IMR-90 (cell line): ENCODE measurements at regions not wholly inside any gene's neighbourhood (a gene's known extent, or its start where the extent isn't known, plus 50 kb on each side); places are given as distances from the start of the nearest gene placed in this dataset.

Experiments
- ATAC-seq: fragments of 200-7000 bp; cut with Tn5 transposase; 2 replicates; pipeline ENCODE4 v1.9.1; 2020; ENCODE audit warnings: low read depth, mild to moderate bottlenecking, moderate library complexity
- BruUV-seq: library from RNA; stranded (reverse); fragments of 400-500 nt; replicated peaks from 2 replicates; lab custom pipeline; 2021; lab: Mats Ljungman, UMichigan
- CTCF ChIA-PET: fragments of 300-600 bp; formaldehyde crosslinking; extraction: SDS; loops from one replicate; lab custom pipeline; 2021; ENCODE audit warnings: antibody characterized with exemption; lab: Yijun Ruan, JAX
- POLR2A ChIA-PET: fragments of 300-600 bp; sonication (Branson Sonifier 250); formaldehyde crosslinking; loops from one replicate; lab custom pipeline; 2022; ENCODE audit warnings: antibody characterized with exemption; ENCODE audit not compliant: unreplicated experiment; lab: Charles Lee
- DNase-seq: peaks from one replicate; pipeline ENCODE4 v3.0.0; 2013
- H2AFZ ChIP-seq: replicated peaks from 2 replicates; pipeline ENCODE3; 2013; ENCODE audit warnings: low read length, mild to moderate bottlenecking; ENCODE audit not compliant: poor library complexity
- H2AK5ac ChIP-seq: 2 replicates; pipeline ENCODE4 v1.6.1; 2013; ENCODE audit warnings: low read depth, low read length, inconsistent platforms
- H2AK9ac ChIP-seq: replicated peaks from 2 replicates; pipeline ENCODE3; 2013; ENCODE audit warnings: mild to moderate bottlenecking, low read depth, low read length, moderate library complexity; ENCODE audit not compliant: poor library complexity
- H2BK120ac ChIP-seq: 2 replicates; pipeline ENCODE4 v1.6.1; 2013; ENCODE audit warnings: low read depth, low read length, inconsistent platforms
- H2BK15ac ChIP-seq: 3 replicates; pipeline ENCODE4 v1.6.1; 2013; ENCODE audit warnings: low read depth, low read length, inconsistent platforms
- H2BK20ac ChIP-seq: 2 replicates; pipeline ENCODE4 v1.6.1; 2013; ENCODE audit warnings: low read depth, mild to moderate bottlenecking, inconsistent platforms, low read length, moderate library complexity
- H2BK5ac ChIP-seq: 2 replicates; pipeline ENCODE4 v1.6.1; 2013; ENCODE audit warnings: mild to moderate bottlenecking, low read depth, low read length, inconsistent platforms; ENCODE audit not compliant: poor library complexity, severe bottlenecking
- H3K14ac ChIP-seq: replicated peaks from 2 replicates; pipeline ENCODE4 v1.6.1; 2013; ENCODE audit warnings: low read depth, low read length, inconsistent platforms
- H3K18ac ChIP-seq: 2 replicates; pipeline ENCODE4 v1.6.1; 2013; ENCODE audit warnings: low read depth, low read length, control low read depth
- H3K23ac ChIP-seq: 2 replicates; pipeline ENCODE4 v1.6.1; 2013; ENCODE audit warnings: low read depth, low read length, inconsistent platforms
- H3K27ac ChIP-seq: 2 replicates; pipeline ENCODE4 v1.5.1; 2013; ENCODE audit warnings: mild to moderate bottlenecking, control low read depth, low read length; ENCODE audit not compliant: insufficient read depth
- H3K27me3 ChIP-seq: 2 replicates; pipeline ENCODE4 v1.6.1; 2013; ENCODE audit warnings: low read length; ENCODE audit not compliant: control insufficient read depth, insufficient read depth
- H3K36me3 ChIP-seq: 2 replicates; pipeline ENCODE4 v1.6.1; 2013; ENCODE audit warnings: low read length, mixed read lengths; ENCODE audit not compliant: control insufficient read depth, insufficient read depth
- H3K4ac ChIP-seq: 2 replicates; pipeline ENCODE4 v1.6.1; 2013; ENCODE audit warnings: low read depth, low read length, inconsistent platforms
- H3K4me1 ChIP-seq: 2 replicates; pipeline ENCODE4 v1.6.1; 2013; ENCODE audit warnings: low read length, mixed read lengths; ENCODE audit not compliant: control insufficient read depth, insufficient read depth
- H3K4me2 ChIP-seq: 2 replicates; pipeline ENCODE4 v1.6.1; 2013; ENCODE audit warnings: low read depth, mild to moderate bottlenecking, control low read depth, low read length, moderate library complexity
- H3K4me3 ChIP-seq: 2 replicates; pipeline ENCODE4 v1.5.1; 2013; ENCODE audit warnings: low read depth, mild to moderate bottlenecking, control low read depth, low read length, moderate library complexity; ENCODE audit not compliant: insufficient read depth
- H3K56ac ChIP-seq: 2 replicates; pipeline ENCODE4 v1.6.1; 2013; ENCODE audit warnings: low read length, inconsistent platforms; ENCODE audit not compliant: insufficient read depth; ENCODE audit errors: extremely low read depth
- H3K79me1 ChIP-seq, 2 experiments: 2 replicates each; pipeline ENCODE4 v1.6.1; 2013; ENCODE audit warnings: low read length in 2 of 2, inconsistent platforms in 1 of 2, low read depth in 1 of 2
- H3K9ac ChIP-seq: 2 replicates; pipeline ENCODE4 v1.6.1; 2013; ENCODE audit warnings: low read depth, low read length, control low read depth
- H3K9me1 ChIP-seq: 2 replicates; pipeline ENCODE4 v1.6.1; 2013; ENCODE audit warnings: low read length, inconsistent platforms; ENCODE audit not compliant: insufficient read depth
- H3K9me3 ChIP-seq: 2 replicates; pipeline ENCODE4 v1.6.1; 2013; ENCODE audit warnings: low read length; ENCODE audit not compliant: control insufficient read depth, insufficient read depth
- H4K20me1 ChIP-seq: 2 replicates; pipeline ENCODE4 v1.6.1; 2013; ENCODE audit warnings: low read length, inconsistent platforms; ENCODE audit not compliant: insufficient read depth
- H4K5ac ChIP-seq: 2 replicates; pipeline ENCODE4 v1.6.1; 2013; ENCODE audit warnings: mild to moderate bottlenecking, low read depth, low read length, control low read depth
- H4K8ac ChIP-seq, 2 experiments: 2 replicates each; pipeline ENCODE4 v1.6.1; 2013; ENCODE audit warnings: low read depth in 2 of 2, low read length in 2 of 2, control low read depth in 1 of 2, inconsistent platforms in 1 of 2
- H4K91ac ChIP-seq: 2 replicates; pipeline ENCODE4 v1.6.1; 2013; ENCODE audit warnings: low read depth, low read length, inconsistent platforms; ENCODE audit not compliant: insufficient read depth
- BHLHE40 ChIP-seq: fragments of 150-350 bp; IDR thresholded peaks from 2 replicates; pipeline ENCODE4 v1.6.1; 2016; ENCODE audit warnings: mild to moderate bottlenecking, low read depth, low read length
- CEBPB ChIP-seq: IDR thresholded peaks from 2 replicates; pipeline ENCODE4 v1.6.1; 2012; ENCODE audit warnings: low read depth, low read length, improper control_type of control experiment
- CHD1 ChIP-seq: IDR thresholded peaks from 2 replicates; pipeline ENCODE4 v1.6.1; 2012; ENCODE audit warnings: low read depth, low read length, improper control_type of control experiment
- CTCF ChIP-seq: conservative IDR thresholded peaks from 2 replicates; pipeline ENCODE4 v1.5.1; 2012; ENCODE audit warnings: mild to moderate bottlenecking, low read depth, low read length, improper control_type of control experiment
- ELK1 ChIP-seq: fragments of 150-350 bp; IDR thresholded peaks from 2 replicates; pipeline ENCODE4 v1.6.1; 2016; ENCODE audit warnings: low read depth, mild to moderate bottlenecking, low read length, moderate library complexity, borderline replicate concordance
- FOS ChIP-seq: fragments of 150-350 bp; IDR thresholded peaks from 2 replicates; pipeline ENCODE4 v1.6.1; 2016; ENCODE audit warnings: low read depth, low read length
- MAZ ChIP-seq: IDR thresholded peaks from 2 replicates; pipeline ENCODE4 v1.6.1; 2012; ENCODE audit warnings: low read depth, mild to moderate bottlenecking, low read length, improper control_type of control experiment, moderate library complexity, borderline replicate concordance
- MXI1 ChIP-seq: IDR thresholded peaks from 2 replicates; pipeline ENCODE4 v1.6.1; 2012; ENCODE audit warnings: low read depth, mild to moderate bottlenecking, low read length, moderate library complexity, borderline replicate concordance
- NFE2L2 ChIP-seq: fragments of 150-350 bp; IDR thresholded peaks from 2 replicates; pipeline ENCODE4 v1.6.1; 2016; ENCODE audit warnings: low read depth, mild to moderate bottlenecking, low read length
- POLR2A ChIP-seq: IDR thresholded peaks from 2 replicates; pipeline ENCODE4 v1.6.1; 2012; ENCODE audit warnings: mild to moderate bottlenecking, low read depth, low read length
- RAD21 ChIP-seq: IDR thresholded peaks from 2 replicates; pipeline ENCODE4 v1.6.1; 2012; ENCODE audit warnings: low read length, improper control_type of control experiment
- RCOR1 ChIP-seq: IDR thresholded peaks from 2 replicates; pipeline ENCODE4 v1.6.1; 2012; ENCODE audit warnings: mild to moderate bottlenecking, low read length, improper control_type of control experiment; ENCODE audit not compliant: insufficient replicate concordance
- RFX5 ChIP-seq: IDR thresholded peaks from 2 replicates; pipeline ENCODE4 v1.8.0; 2012; ENCODE audit warnings: low read depth, mild to moderate bottlenecking, low read length, moderate library complexity
- SMC3 ChIP-seq: fragments of 150-350 bp; IDR thresholded peaks from 2 replicates; pipeline ENCODE4 v1.6.1; 2016; ENCODE audit warnings: low read depth, mild to moderate bottlenecking, antibody characterized with exemption, low read length, moderate library complexity
- WGBS, 2 experiments: methylation state at CpG; one replicate each; pipeline versions ENCODE4 v1.1.5 to v1.1.7; 2013; ENCODE audit warnings: missing lambda C conversion rate in 2 of 2; ENCODE audit not compliant: insufficient read length in 1 of 2; ENCODE audit errors: extremely low coverage in 2 of 2; 5-methylcytosine and 5-hydroxymethylcytosine counted together
- dilution Hi-C: fragments of 300-500 bp; cut with HindIII; formaldehyde crosslinking; loops from one replicate; pipeline ENCODE4 v1.14.3; 2018; ENCODE audit warnings: low sequenced_read_pairs; ENCODE audit not compliant: unreplicated experiment
- in situ Hi-C: fragments of 300-500 bp; cut with MboI; formaldehyde crosslinking; loops from 3 replicates; pipeline ENCODE4 v1.14.3; 2019; ENCODE audit warnings: low sequenced_read_pairs, inconsistent platforms, mixed read lengths
- intact Hi-C: fragments of 100-400 bp; cut with micrococcal nuclease; formaldehyde crosslinking; loops from 2 replicates; pipeline ENCODE4 v1.10.0; 2022
- TF ChIP-seq, protein P1 (sequence below): fragments of 150-350 bp; IDR thresholded peaks from 2 replicates; pipeline ENCODE4 v1.6.1; 2017; ENCODE audit warnings: mild to moderate bottlenecking, antibody characterized with exemption, low read length, low read depth

- Histone ChIP-seq H3K4ac (no peak overlapping the region), H3K9ac (no peak overlapping the region), H3K36me3 (no peaks in the 10 kb centered on the region), H4K91ac (no peak overlapping the region), H3K9me1 (no peaks in the 10 kb centered on the region), H4K20me1 (no peaks in the 10 kb centered on the region), H3K27me3 (peaks cover 7% of the 10 kb centered on the region), H3K9me3 (peaks cover 5% of the 10 kb centered on the region), H3K4me1 (no peaks in the 10 kb centered on the region), H3K14ac (no peak overlapping the region), H2BK20ac (no peak overlapping the region), H3K4me3 (no peak overlapping the region), H3K18ac (no peak overlapping the region), H2BK15ac (no peak overlapping the region), H3K27ac (no peak overlapping the region), H2AK9ac (peak overlapping the region; percentile 5), H4K8ac (no peak overlapping the region), H2AK5ac (no peak overlapping the region), H2BK120ac (no peak overlapping the region), H3K23ac (no peak overlapping the region), H3K56ac (no peak overlapping the region), H3K4me2 (no peak overlapping the region), H2BK5ac (no peak overlapping the region), H3K79me1 (no peaks in the 10 kb centered on the region), H2AFZ (peak overlapping the region; percentile 44), H4K5ac (no peak overlapping the region)
- dilution Hi-C loops, result no loop called here
- intact Hi-C loops, result no loop called here
- in situ Hi-C loops, result no loop called here
- CTCF ChIA-PET, result no interaction called here
- POLR2A ChIA-PET, result no interaction called here
- ATAC-seq (no peak), DNase-seq (peak; percentile 3)
- no TSS peak for BruUV-seq
- 21% methylated on average over 2 of the region's 12 CpGs; no CpG with 5 or more reads in 1 of the 2 experiments for WGBS, 2 experiments
- no peak for TF ChIP-seq SMC3
- TF ChIP-seq FOS, result no peak
- no peak for TF ChIP-seq RCOR1
- TF ChIP-seq MAZ, result no peak
- TF ChIP-seq ELK1, result no peak
- TF ChIP-seq, protein P1, sequence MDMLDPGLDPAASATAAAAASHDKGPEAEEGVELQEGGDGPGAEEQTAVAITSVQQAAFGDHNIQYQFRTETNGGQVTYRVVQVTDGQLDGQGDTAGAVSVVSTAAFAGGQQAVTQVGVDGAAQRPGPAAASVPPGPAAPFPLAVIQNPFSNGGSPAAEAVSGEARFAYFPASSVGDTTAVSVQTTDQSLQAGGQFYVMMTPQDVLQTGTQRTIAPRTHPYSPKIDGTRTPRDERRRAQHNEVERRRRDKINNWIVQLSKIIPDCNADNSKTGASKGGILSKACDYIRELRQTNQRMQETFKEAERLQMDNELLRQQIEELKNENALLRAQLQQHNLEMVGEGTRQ, result no peak
- no peak for TF ChIP-seq CHD1
- no peak for TF ChIP-seq MXI1
- TF ChIP-seq RFX5, result no peak
- TF ChIP-seq CEBPB, result no peak
- no peak for TF ChIP-seq RAD21
- TF ChIP-seq NFE2L2, result no peak
- no peak for TF ChIP-seq POLR2A
- no peak for TF ChIP-seq CTCF
- no peak for TF ChIP-seq BHLHE40
Observed at GRCh38 chr6:14258695-14259593, 141.4 kb downstream of the CD83 start.
